ENCODE measurements at regions not wholly inside any gene's neighbourhood (a gene's known extent, or its start where the extent isn't known, plus 50 kb on each side); places are given as distances from the start of the nearest gene placed in this dataset.
A peak's percentile ranks its signal among the peaks of the same experiment; 100 is the strongest.
"Not testable (repeated sequence)": the region's sequence is repeated elsewhere in the genome, so short reads cannot be mapped to it uniquely, and the experiment has no call there.

- no peak for DNase-seq (ENCODE audit: low read depth)
These were observed 1054.6 kb upstream of the EPHA6 start for GRCh38 chr3:95759614-95760301.

DNA sequence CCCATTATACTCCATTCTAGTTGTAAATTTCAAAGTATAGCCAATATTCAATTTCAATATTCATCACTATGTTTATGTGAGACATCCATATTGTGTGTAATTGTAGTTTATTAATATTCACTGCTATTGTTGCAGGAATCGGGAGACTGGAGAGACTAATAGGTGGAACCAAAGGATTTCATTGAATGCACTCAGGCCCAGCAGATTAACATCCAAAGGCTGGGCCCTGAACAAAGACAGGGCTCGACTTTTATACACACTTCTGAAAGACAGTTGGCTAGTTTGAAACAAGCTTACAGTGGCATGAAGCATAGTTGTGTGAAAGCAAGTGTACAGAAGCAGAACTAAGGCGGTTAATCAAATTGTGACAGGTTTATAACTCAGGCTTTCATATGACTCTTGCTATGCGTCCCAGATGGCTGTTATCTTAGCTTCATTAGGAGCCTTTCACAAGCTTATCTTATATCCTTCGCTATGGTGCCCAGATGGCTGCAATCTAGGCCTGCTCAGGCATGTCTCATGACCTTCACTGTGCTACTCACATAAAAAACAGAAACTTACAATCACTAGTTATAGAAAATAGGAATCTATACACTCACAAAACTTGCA, 1038.8 kb upstream of the EPHA6 start:
- no peak for DNase-seq (ENCODE audit: low read depth)

GRCh38 chr3:95781598-95781997, 1032.8 kb upstream of the EPHA6 start:
- no peak for DNase-seq (ENCODE audit: low read depth)

- no peak for DNase-seq (ENCODE audit: low read depth)
These were observed 1025.3 kb upstream of the EPHA6 start for GRCh38 chr3:95789111-95789510.

- no peak for DNase-seq (ENCODE audit: low read depth)
These were observed 1017.3 kb upstream of the EPHA6 start for GRCh38 chr3:95797081-95797480.

DNA sequence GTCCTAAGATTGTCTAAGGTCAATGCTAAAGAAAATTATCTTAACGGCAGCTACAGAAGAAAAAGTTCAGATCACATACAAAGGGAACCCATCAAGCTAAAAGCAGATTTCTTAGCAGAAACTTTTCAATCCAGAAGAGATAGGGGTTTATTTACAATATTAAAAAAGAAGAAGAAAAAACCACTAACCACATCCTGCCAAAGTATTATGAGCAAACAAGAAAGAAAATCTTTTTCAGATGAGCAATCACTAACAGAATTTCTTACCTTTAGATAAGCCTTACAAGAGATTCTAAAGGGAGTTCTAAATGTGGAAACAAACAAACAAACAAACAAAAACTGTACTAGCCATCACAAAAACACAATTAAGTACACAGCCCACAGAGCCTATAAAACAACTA, 1015.8 kb upstream of the EPHA6 start:
- DNase-seq (ENCODE audit: low read depth) = no peak

- no peak for DNase-seq (ENCODE audit: low read depth)
These were observed 1003.9 kb upstream of the EPHA6 start for GRCh38 chr3:95810462-95810861.

GRCh38 chr3:95813244-95813643, 1001.1 kb upstream of the EPHA6 start:
- no peak for DNase-seq (ENCODE audit: low read depth)

GRCh38 chr3:95815828-95816227, 998.6 kb upstream of the EPHA6 start:
- DNase-seq (ENCODE audit: low read depth) = no peak

- no peak for DNase-seq (ENCODE audit: low read depth)
These were observed 988.0 kb upstream of the EPHA6 start for GRCh38 chr3:95826419-95826818.

DNA sequence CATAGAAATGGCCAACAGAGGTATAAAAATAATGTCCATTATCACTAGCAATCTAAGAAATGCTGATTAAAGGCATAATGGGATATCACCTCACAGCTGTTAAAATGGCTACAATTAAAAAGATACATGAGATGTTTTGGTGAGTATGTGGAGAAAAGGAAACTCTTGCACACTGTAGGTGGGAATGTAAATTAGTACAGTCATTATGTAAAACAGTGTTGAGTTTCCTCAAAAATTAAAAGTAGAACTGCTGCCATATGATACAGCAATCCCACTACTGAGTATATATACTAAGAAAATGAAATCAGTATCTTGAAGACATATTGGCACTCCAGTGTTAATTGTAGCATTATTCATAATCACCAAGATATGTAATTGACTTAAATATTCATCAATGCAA, 982.2 kb upstream of the EPHA6 start:
- DNase-seq (ENCODE audit: low read depth) = no peak

GRCh38 chr3:95860628-95861027, 953.8 kb upstream of the EPHA6 start:
- not testable (repeated sequence) for DNase-seq (ENCODE audit: low read depth)

- DNase-seq (ENCODE audit: low read depth) = no peak
These were observed 930.6 kb upstream of the EPHA6 start for GRCh38 chr3:95883801-95884200.

- DNase-seq (ENCODE audit: low read depth) = no peak
These were observed 927.8 kb upstream of the EPHA6 start for GRCh38 chr3:95886616-95887015.

GRCh38 chr3:95887114-95887513, 927.3 kb upstream of the EPHA6 start:
- no peak for DNase-seq (ENCODE audit: low read depth)

- no peak for DNase-seq (ENCODE audit: low read depth)
These were observed 919.6 kb upstream of the EPHA6 start for GRCh38 chr3:95894820-95895219.

DNA sequence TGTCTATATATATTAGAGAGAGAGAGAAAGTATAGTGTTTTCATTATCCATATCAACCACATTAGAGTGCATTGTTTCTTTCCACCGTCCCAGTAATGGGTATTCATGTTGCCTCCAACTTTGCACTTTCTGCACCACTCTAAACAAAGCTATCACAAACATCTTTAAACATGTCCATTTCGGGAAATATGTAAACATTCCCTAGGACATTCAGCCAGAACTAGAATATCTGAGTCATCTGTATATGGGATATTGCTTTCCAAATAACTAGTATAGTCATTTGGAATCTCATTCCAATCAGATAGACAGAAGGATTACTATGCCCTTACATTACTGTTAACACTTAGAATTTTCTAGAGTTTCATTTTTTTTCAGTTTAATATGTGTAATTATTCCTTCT, 914.9 kb upstream of the EPHA6 start:
- DNase-seq (ENCODE audit: low read depth) = no peak

GRCh38 chr3:95899911-95900310, 914.5 kb upstream of the EPHA6 start:
- no peak for DNase-seq (ENCODE audit: low read depth)

DNA sequence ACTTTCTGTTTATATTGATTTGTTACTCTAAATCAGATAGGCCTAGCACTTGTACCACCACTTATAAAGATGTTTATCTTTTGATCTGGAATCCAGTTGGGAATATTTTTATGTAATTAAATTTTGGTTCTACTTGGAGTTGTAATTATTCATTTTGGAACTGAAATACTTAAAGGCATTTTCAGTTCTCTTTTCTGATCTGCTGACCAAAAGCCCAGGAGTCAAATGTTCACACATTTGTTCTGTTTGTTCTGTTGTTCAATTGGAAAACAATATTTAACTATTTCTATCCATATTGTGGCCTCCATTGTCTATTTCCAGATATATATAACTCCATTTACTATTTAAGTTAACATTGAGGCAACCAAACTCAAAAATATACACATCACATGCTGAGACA, 912.4 kb upstream of the EPHA6 start:
- DNase-seq (ENCODE audit: low read depth) = no peak

DNA sequence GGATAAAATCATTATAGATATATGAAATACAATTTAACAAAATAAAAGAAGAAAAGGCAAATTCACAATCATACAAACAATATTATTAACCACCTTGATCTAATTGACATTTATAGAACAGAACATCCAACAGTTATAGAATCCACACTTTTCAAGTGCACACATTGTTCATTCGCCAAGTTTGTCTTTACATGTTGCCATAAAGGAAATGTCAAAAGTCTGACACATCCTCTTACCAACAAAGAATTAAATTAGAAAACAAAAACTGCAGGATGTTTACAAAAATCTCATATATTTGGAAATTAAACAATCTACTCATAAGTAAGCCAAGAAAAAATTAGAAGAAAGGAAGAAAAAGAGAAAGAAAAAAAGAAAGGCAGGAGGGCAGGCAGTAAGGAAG, 909.2 kb upstream of the EPHA6 start:
- no peak for DNase-seq (ENCODE audit: low read depth)

GRCh38 chr3:95911767-95912166, 902.6 kb upstream of the EPHA6 start:
- DNase-seq (ENCODE audit: low read depth) = no peak

DNA sequence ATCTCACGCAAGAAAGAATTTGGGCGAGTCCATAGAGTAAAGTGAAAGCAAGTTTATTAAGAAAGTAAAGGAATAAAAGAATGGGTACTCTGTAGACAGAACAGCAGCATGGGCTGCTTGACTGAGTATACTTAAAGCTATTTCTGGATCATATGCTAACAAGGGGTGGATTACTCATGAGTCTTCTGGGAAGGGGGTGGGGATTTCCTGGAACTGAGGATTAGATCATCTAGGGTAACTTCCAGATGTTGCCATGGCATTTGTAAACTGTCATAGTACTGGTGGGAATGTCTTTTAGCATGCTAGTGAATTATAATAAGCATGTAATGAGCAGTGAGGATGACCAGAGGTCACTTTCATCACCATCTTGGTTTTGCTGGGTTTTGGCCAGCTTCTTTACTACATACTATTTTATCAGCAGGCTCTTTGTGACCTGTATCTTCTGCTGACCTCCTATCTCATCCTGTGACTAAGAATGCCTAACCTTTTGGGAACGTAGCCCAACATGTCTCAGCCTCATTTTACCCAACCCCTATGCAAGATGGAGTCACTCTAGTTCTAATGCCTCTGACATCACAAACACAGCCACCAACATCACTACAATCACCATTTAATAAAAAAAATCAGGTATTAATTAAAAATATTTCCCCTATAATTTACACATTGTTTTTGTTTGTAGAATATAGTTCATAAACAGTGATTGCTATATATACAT, 890.7 kb upstream of the EPHA6 start:
- DNase-seq (ENCODE audit: low read depth) = peak; percentile 2

DNA sequence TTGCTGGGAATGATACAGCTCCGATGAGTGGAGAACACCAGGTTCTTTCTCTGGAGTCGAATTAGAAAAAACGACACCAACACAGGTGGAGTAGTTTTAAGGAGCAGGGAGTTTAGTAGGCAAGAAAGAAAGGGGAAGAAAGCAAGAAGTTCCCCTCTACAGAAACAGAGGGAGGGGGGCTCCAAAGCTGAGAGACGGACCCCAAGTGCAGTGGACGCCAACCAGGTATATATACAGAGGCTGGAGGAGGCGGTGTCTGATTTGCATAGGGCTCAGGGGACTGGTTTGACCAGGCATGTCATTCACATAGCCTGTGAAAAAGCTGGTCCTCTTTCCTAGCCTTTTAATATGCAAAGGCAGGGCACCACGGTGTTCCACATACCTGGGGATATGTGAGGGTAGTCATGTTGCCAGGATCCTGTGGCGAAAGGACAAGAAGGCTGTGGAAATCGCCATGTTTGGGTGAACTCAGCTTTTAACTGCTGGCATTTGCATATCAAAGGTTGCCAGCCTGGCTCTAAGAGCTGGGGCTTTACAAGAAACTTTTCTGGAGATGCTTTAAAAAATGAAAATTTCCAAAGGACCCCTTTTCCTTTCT, 887.4 kb upstream of the EPHA6 start:
- DNase-seq (ENCODE audit: low read depth) = no peak
